ENCODE measurements at regions not wholly inside any gene's neighbourhood (a gene's known extent, or its start where the extent isn't known, plus 50 kb on each side); places are given as distances from the start of the nearest gene placed in this dataset.
"Not testable (repeated sequence)": the region's sequence is repeated elsewhere in the genome, so short reads cannot be mapped to it uniquely, and the experiment has no call there.

GRCh38 chr3:87491843-87492242 lies 215.5 kb upstream of the POU1F1 start:
- Histone ChIP-seq H3K27ac (ENCODE audit: low read depth in 1 of 2, low read length in 2 of 2) (no peak overlapping the region), H3K9me3 (ENCODE audit: control insufficient read depth in 4 of 4, low read length in 3 of 4) (no peaks in the 10 kb centered on the region), H3K36me3 (ENCODE audit: control insufficient read depth in 4 of 4, insufficient read depth in 3 of 4, low read depth in 1 of 4, low read length in 3 of 4) (no peaks in the 10 kb centered on the region), H3K4me3 (ENCODE audit: low read depth in 1 of 3, low read length in 3 of 3) (no peak overlapping the region), H3K4me1 (ENCODE audit: control insufficient read depth in 4 of 4, insufficient read depth in 4 of 4, low read length in 3 of 4) (no peaks in the 10 kb centered on the region), H3K27me3 (ENCODE audit: control insufficient read depth in 4 of 4, insufficient read depth in 4 of 4, low read length in 3 of 4) (peaks cover 0 to 4% (median 0%) of the 10 kb centered on the region in 4 donors), H3K9ac (ENCODE audit: low read depth in 1 of 2, low read length in 2 of 2) (no peak overlapping the region)
- no peak for DNase-seq (ENCODE audit: low spot score)
- TF ChIP-seq GABPA (IDR thresholded peaks at IDR 0.05 in 1 of 2, conservative IDR thresholded peaks at IDR 0.05 in 1 of 2) (no peak), HNF4G (IDR thresholded peaks at IDR 0.05) (no peak)
- TF ChIP-seq, protein P1, sequence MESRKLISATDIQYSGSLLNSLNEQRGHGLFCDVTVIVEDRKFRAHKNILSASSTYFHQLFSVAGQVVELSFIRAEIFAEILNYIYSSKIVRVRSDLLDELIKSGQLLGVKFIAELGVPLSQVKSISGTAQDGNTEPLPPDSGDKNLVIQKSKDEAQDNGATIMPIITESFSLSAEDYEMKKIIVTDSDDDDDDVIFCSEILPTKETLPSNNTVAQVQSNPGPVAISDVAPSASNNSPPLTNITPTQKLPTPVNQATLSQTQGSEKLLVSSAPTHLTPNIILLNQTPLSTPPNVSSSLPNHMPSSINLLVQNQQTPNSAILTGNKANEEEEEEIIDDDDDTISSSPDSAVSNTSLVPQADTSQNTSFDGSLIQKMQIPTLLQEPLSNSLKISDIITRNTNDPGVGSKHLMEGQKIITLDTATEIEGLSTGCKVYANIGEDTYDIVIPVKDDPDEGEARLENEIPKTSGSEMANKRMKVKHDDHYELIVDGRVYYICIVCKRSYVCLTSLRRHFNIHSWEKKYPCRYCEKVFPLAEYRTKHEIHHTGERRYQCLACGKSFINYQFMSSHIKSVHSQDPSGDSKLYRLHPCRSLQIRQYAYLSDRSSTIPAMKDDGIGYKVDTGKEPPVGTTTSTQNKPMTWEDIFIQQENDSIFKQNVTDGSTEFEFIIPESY (IDR thresholded peaks at IDR 0.05) = no peak
- 87% methylated on average over 2 of the region's 2 CpGs for whole genome bisulfite sequencing

DNA sequence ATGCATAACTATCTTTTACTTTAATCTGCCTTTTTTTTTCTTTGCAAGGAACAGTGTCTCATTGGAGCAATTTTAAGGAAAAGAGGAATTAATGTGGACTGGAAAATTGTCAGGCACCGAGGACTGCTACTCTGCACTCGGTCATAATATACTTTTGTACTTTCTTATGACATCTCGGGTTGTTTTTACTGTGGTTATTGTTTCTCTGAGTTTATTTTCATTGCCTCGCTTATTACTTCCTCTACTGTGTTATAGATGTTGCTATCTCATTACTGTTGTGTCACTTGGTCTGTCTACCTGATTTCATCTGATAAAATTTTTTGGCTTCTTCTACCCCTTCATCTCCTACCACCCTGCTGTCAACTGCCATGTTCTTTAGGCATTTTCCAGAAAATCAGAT lies 213.5 kb upstream of the POU1F1 start:
- peaks cover 0 to 2% (median 0%) of the 10 kb centered on the region in 4 donors for H3K27me3 ChIP-seq (ENCODE audit: control insufficient read depth in 4 of 4, insufficient read depth in 4 of 4, low read length in 3 of 4)
- no peak for TF ChIP-seq YY1 (IDR thresholded peaks at IDR 0.05)
- no peaks in the 10 kb centered on the region for H3K4me1 ChIP-seq (ENCODE audit: control insufficient read depth in 4 of 4, insufficient read depth in 4 of 4, low read length in 3 of 4)
- H3K27ac ChIP-seq (ENCODE audit: low read depth in 1 of 2, low read length in 2 of 2) = no peak overlapping the region
- H3K36me3 ChIP-seq (ENCODE audit: control insufficient read depth in 4 of 4, insufficient read depth in 3 of 4, low read depth in 1 of 4, low read length in 3 of 4) = no peaks in the 10 kb centered on the region
- no peak overlapping the region for H3K9ac ChIP-seq (ENCODE audit: low read depth in 1 of 2, low read length in 2 of 2)
- H3K4me3 ChIP-seq (ENCODE audit: low read depth in 1 of 3, low read length in 3 of 3) = no peak overlapping the region
- no peak for DNase-seq (ENCODE audit: low spot score)
- WGBS = 75% methylated on average over 4 of the region's 4 CpGs
- no peaks in the 10 kb centered on the region for H3K9me3 ChIP-seq (ENCODE audit: control insufficient read depth in 4 of 4, low read length in 3 of 4)

DNA sequence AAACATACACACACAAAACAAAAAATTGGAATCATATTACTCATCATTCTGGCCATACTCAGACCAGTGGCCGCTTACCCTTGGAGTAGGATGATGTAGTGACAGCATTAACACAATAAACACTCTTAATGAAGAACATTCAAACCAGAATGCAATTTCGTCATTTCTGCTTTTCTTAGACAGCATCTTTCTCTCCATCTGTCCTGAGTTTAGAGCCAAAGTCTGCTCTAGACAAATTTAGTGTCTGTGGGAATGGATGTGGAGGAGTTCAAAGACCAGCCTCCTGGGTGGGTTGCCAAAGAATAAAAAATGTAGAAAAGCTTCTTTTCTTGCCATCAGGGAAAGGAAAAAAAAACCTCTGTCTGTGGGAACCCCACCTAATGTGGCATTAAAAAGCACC lies 212.4 kb upstream of the POU1F1 start:
- WGBS = 52% methylated on average over 2 of the region's 2 CpGs
- DNase-seq (ENCODE audit: low spot score) = no peak
- H3K4me3 ChIP-seq (ENCODE audit: low read depth in 1 of 3, low read length in 3 of 3) = no peak overlapping the region
- no peaks in the 10 kb centered on the region for H3K36me3 ChIP-seq (ENCODE audit: control insufficient read depth in 4 of 4, insufficient read depth in 3 of 4, low read depth in 1 of 4, low read length in 3 of 4)
- H3K27me3 ChIP-seq (ENCODE audit: control insufficient read depth in 4 of 4, insufficient read depth in 4 of 4, low read length in 3 of 4) = peaks cover 0 to 2% (median 0%) of the 10 kb centered on the region in 4 donors
- TF ChIP-seq, protein P2, sequence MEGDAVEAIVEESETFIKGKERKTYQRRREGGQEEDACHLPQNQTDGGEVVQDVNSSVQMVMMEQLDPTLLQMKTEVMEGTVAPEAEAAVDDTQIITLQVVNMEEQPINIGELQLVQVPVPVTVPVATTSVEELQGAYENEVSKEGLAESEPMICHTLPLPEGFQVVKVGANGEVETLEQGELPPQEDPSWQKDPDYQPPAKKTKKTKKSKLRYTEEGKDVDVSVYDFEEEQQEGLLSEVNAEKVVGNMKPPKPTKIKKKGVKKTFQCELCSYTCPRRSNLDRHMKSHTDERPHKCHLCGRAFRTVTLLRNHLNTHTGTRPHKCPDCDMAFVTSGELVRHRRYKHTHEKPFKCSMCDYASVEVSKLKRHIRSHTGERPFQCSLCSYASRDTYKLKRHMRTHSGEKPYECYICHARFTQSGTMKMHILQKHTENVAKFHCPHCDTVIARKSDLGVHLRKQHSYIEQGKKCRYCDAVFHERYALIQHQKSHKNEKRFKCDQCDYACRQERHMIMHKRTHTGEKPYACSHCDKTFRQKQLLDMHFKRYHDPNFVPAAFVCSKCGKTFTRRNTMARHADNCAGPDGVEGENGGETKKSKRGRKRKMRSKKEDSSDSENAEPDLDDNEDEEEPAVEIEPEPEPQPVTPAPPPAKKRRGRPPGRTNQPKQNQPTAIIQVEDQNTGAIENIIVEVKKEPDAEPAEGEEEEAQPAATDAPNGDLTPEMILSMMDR (IDR thresholded peaks at IDR 0.05; ENCODE audit: low read depth, low read length, missing input control) = no peak
- TF ChIP-seq, protein P1 (IDR thresholded peaks at IDR 0.05) = no peak
- TF ChIP-seq EGR1 (IDR thresholded peaks at IDR 0.05; ENCODE audit: low read depth in 2 of 2) = no peak
- TF ChIP-seq, protein P3, sequence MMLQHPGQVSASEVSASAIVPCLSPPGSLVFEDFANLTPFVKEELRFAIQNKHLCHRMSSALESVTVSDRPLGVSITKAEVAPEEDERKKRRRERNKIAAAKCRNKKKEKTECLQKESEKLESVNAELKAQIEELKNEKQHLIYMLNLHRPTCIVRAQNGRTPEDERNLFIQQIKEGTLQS (IDR thresholded peaks at IDR 0.05) = no peak
- TF ChIP-seq REST (IDR thresholded peaks at IDR 0.05) = no peak
- no peak for TF ChIP-seq FOXA2 (IDR thresholded peaks at IDR 0.05)
- TF ChIP-seq HNF4A (conservative IDR thresholded peaks at IDR 0.05) = no peak
- TF ChIP-seq JUND (IDR thresholded peaks at IDR 0.05) = no peak
- TF ChIP-seq TAF1 (conservative IDR thresholded peaks at IDR 0.05) = no peak
- TF ChIP-seq NR2F2 (IDR thresholded peaks at IDR 0.05) = no peak
- no peak for TF ChIP-seq YY1 (IDR thresholded peaks at IDR 0.05)
- TF ChIP-seq FOXA1 (IDR thresholded peaks at IDR 0.05) = no peak
- TF ChIP-seq RXRA (IDR thresholded peaks at IDR 0.05) = no peak
- H3K4me1 ChIP-seq (ENCODE audit: control insufficient read depth in 4 of 4, insufficient read depth in 4 of 4, low read length in 3 of 4) = no peaks in the 10 kb centered on the region
- no peak overlapping the region for H3K9ac ChIP-seq (ENCODE audit: low read depth in 1 of 2, low read length in 2 of 2)
- H3K9me3 ChIP-seq (ENCODE audit: control insufficient read depth in 4 of 4, low read length in 3 of 4) = no peaks in the 10 kb centered on the region
- H3K27ac ChIP-seq (ENCODE audit: low read depth in 1 of 2, low read length in 2 of 2) = no peak overlapping the region

- H3K36me3 ChIP-seq (ENCODE audit: control insufficient read depth in 4 of 4, insufficient read depth in 3 of 4, low read depth in 1 of 4, low read length in 3 of 4); H3K27ac ChIP-seq (ENCODE audit: low read depth in 1 of 2, low read length in 2 of 2); H3K9ac ChIP-seq (ENCODE audit: low read depth in 1 of 2, low read length in 2 of 2); H3K4me3 ChIP-seq (ENCODE audit: low read depth in 1 of 3, low read length in 3 of 3); DNase-seq (ENCODE audit: low spot score); H3K9me3 ChIP-seq (ENCODE audit: control insufficient read depth in 4 of 4, low read length in 3 of 4); H3K4me1 ChIP-seq (ENCODE audit: control insufficient read depth in 4 of 4, insufficient read depth in 4 of 4, low read length in 3 of 4); H3K27me3 ChIP-seq (ENCODE audit: control insufficient read depth in 4 of 4, insufficient read depth in 4 of 4, low read length in 3 of 4): not testable (repeated sequence)
- WGBS = 45% methylated on average over 3 of the region's 3 CpGs
Measured at GRCh38 chr3:87486635-87487034, 210.3 kb upstream of the POU1F1 start.

Measured in liver (tissue), 8 donors.